Sigmoid colon (tissue), 6 donors: ENCODE measurements at regions not wholly inside any gene's neighbourhood (a gene's known extent, or its start where the extent isn't known, plus 50 kb on each side); places are given as distances from the start of the nearest gene placed in this dataset.

Source experiments
- DNase-seq: peaks from one replicate; pipeline ENCODE4 v3.0.0-alpha.2; 2019
- H3K27ac ChIP-seq, 4 donors: fragments of 200-600 bp; sonication (generic); one replicate each; pipeline ENCODE4 v1.5.1; 2016 to 2019; ENCODE audit warnings: mild to moderate bottlenecking in 1 of 4
- H3K27me3 ChIP-seq, 3 donors: fragments of 200-600 bp; sonication (generic); one replicate each; pipeline ENCODE4 v1.5.1; 2019; ENCODE audit warnings: mild to moderate bottlenecking in 1 of 3
- H3K36me3 ChIP-seq, 4 donors: fragments of 200-600 bp; sonication (generic); one replicate each; pipeline ENCODE4 v1.5.1; 2016 to 2019
- H3K4me1 ChIP-seq, 4 donors: fragments of 200-600 bp; sonication (generic); one replicate each; pipeline ENCODE4 v1.5.1; 2017 to 2019
- H3K4me3 ChIP-seq, 4 donors: fragments of 200-600 bp; sonication (generic); one replicate each; pipeline ENCODE4 v1.5.1; 2017 to 2019; ENCODE audit warnings: mild to moderate bottlenecking in 2 of 4, moderate library complexity in 1 of 4
- H3K9me3 ChIP-seq, 4 donors: fragments of 200-600 bp in 3 of 4; sonication (generic) in 3 of 4; one replicate each; pipeline versions ENCODE4 v1.5.1 to v1.6.1; 2013 to 2019
- EP300 ChIP-seq, 4 donors: sonication (generic); formaldehyde crosslinking; IDR thresholded peaks; one replicate each; pipeline ENCODE4 v1.6.1; 2017; ENCODE audit warnings: antibody characterized with exemption in 4 of 4
- POLR2A ChIP-seq, 2 donors: fragments of 450-650 bp; IDR thresholded peaks; one replicate each; pipeline ENCODE4 v1.6.1; 2016; ENCODE audit warnings: antibody characterized with exemption in 2 of 2, mild to moderate bottlenecking in 2 of 2, moderate library complexity in 2 of 2
- POLR2AphosphoS5 ChIP-seq, 4 donors: sonication (generic); formaldehyde crosslinking; IDR thresholded peaks; one replicate each; pipeline ENCODE4 v1.6.1; 2017; ENCODE audit warnings: antibody characterized with exemption in 4 of 4
- WGBS, 2 donors: extraction: QIAGEN DNeasy Blood & Tissue Kit; methylation state at CpG; one replicate each; pipeline ENCODE4 v1.1.7; 2013; 5-methylcytosine and 5-hydroxymethylcytosine counted together
- intact Hi-C: fragments of 100-400 bp; cut with DNase I; formaldehyde crosslinking; loops from one replicate; pipeline ENCODE4 v1.15.1; 2023
- TF ChIP-seq, protein P1 (sequence below), 4 experiments: fragments of 450-650 bp in 3 of 4; fragments of 200-600 bp in 1 of 4; IDR thresholded peaks; one replicate each; pipeline ENCODE4 v1.5.1; 2016 to 2019; ENCODE audit warnings: antibody characterized with exemption in 4 of 4, mild to moderate bottlenecking in 3 of 4, moderate library complexity in 2 of 4
- donor health status: healthy with polysubstance abuse.
- donor health status: healthy.

DNA sequence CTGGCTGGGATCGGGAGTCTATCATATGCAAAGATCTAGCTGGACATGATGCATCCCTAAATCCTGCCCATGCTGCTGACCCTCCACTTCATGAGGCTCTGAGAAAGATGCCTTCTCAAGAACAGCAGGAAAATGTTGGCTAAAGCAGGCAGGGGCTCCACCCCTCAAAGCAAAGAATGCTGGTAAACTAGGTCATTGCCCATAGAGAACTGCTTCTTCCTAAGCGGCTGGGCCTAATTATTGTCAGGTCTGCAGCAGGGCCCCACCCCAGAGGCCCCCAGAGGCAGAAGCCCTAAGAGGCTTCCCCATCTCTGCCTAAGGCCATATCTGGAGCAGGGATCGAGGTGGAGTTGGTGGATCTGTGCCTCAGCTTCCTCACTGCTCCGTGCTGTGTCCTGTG is 447.4 kb upstream of the PROK2 start:
- DNase-seq, result no peak
- no peaks in the 10 kb centered on the region for H3K27me3 ChIP-seq
- 87% methylated on average over 4 of the region's 4 CpGs for WGBS, 2 donors
- H3K9me3 ChIP-seq, result no peaks in the 10 kb centered on the region
- no peaks in the 10 kb centered on the region for H3K36me3 ChIP-seq
- H3K4me1 ChIP-seq, result peaks cover 0 to 46% (median 35%) of the 10 kb centered on the region in 4 donors
- H3K27ac ChIP-seq, result no peak overlapping the region
- TF ChIP-seq POLR2A (IDR thresholded peaks at IDR 0.05) (no peak), EP300 (IDR thresholded peaks at IDR 0.05) (no peak), POLR2AphosphoS5 (IDR thresholded peaks at IDR 0.05) (no peak)
- TF ChIP-seq, protein P1, sequence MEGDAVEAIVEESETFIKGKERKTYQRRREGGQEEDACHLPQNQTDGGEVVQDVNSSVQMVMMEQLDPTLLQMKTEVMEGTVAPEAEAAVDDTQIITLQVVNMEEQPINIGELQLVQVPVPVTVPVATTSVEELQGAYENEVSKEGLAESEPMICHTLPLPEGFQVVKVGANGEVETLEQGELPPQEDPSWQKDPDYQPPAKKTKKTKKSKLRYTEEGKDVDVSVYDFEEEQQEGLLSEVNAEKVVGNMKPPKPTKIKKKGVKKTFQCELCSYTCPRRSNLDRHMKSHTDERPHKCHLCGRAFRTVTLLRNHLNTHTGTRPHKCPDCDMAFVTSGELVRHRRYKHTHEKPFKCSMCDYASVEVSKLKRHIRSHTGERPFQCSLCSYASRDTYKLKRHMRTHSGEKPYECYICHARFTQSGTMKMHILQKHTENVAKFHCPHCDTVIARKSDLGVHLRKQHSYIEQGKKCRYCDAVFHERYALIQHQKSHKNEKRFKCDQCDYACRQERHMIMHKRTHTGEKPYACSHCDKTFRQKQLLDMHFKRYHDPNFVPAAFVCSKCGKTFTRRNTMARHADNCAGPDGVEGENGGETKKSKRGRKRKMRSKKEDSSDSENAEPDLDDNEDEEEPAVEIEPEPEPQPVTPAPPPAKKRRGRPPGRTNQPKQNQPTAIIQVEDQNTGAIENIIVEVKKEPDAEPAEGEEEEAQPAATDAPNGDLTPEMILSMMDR (IDR thresholded peaks at IDR 0.05), result no peak
- H3K4me3 ChIP-seq, result no peak overlapping the region
- intact Hi-C loops, result no loop called here

DNA sequence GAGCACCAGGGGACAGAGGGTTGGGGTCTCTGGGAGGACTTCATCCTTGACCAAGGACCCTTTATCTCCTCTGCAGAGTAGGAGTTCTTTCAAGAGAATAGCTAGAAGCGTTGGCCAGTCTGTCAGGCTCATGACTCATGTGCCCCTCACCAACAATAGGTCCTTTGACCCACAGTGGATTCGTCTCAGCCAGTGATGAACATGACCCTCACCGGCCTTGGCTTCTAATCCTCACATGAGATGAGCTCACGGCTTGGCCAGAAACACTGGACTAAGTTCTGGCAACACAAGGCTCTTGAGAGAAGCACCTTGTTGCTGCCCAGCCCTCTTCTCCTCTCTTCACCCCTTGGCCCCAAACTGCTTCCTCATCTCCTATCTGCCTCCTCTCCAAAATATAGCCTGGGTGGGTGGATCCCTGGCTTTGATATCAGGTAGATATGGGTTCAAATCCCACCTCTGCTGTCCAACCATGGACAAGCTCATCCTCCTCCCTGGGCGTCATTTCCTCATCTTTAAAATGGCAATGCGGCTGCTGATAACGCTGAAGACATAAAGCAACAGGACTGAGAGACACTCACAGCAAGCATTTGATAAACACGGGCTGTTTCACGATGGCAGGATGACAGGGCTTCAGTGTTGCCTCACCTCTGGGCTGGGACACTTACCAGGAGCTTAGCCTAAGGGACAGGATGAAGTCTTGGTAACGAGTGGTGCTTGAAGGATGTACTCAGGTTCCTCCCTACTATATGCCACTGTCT is 446.7 kb upstream of the PROK2 start:
- Histone ChIP-seq H3K36me3 (no peaks in the 10 kb centered on the region), H3K27ac (peak overlapping the region in 1 of 4 donors; percentile 17), H3K4me3 (no peak overlapping the region), H3K27me3 (no peaks in the 10 kb centered on the region), H3K9me3 (no peaks in the 10 kb centered on the region), H3K4me1 (peaks cover 0 to 44% (median 35%) of the 10 kb centered on the region in 4 donors)
- TF ChIP-seq POLR2A (IDR thresholded peaks at IDR 0.05) (no peak), POLR2AphosphoS5 (IDR thresholded peaks at IDR 0.05) (no peak), EP300 (IDR thresholded peaks at IDR 0.05) (no peak)
- TF ChIP-seq, protein P1 (IDR thresholded peaks at IDR 0.05), result no peak
- DNase-seq, result no peak
- 83 to 86% methylated on average over 10 of the region's 10 CpGs for whole genome bisulfite sequencing, 2 donors
- intact Hi-C loops, result no loop called here

DNA sequence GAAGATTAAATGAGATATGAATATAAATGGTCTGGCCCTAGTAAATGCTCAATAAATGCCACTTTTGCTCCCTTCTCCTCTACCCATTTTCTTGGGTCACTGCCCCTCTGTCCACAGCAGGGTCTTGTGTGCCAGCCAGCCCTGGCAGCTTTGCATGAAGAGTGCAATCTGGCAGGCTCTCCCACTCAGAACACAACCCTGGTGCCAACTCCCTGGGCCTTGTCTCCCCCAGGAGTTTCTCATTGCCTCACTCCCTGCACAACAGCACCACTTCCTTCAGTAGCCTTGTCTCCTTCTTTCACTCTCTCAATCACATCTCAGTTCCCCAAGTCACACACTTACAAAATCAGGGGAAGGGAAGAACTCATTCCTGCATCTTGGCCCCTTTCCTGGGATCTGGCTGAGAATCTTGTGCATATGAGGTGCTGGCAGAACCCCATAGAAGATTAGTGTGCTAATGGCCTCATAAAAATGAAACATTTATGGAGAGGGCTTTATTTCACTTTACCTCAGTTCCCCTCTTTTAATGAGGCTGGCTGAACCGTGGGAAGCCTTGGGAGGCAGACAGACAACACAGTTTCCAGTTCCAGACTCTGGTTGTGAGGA is 445.9 kb upstream of the PROK2 start:
- H3K4me3 ChIP-seq, result no peak overlapping the region
- intact Hi-C loops, result no loop called here
- no peak for DNase-seq
- no peaks in the 10 kb centered on the region for H3K9me3 ChIP-seq
- WGBS, 2 donors, result 9 to 53% methylated on average over 1 of the region's 1 CpG
- peak overlapping the region in 1 of 4 donors; percentile 17 for H3K27ac ChIP-seq
- H3K36me3 ChIP-seq, result no peaks in the 10 kb centered on the region
- no peaks in the 10 kb centered on the region for H3K27me3 ChIP-seq
- H3K4me1 ChIP-seq, result peaks cover 0 to 44% (median 35%) of the 10 kb centered on the region in 4 donors
- no peak for TF ChIP-seq EP300 (IDR thresholded peaks at IDR 0.05)
- peak in 1 of 4 donors; percentile 16 for TF ChIP-seq POLR2AphosphoS5 (IDR thresholded peaks at IDR 0.05)

DNA sequence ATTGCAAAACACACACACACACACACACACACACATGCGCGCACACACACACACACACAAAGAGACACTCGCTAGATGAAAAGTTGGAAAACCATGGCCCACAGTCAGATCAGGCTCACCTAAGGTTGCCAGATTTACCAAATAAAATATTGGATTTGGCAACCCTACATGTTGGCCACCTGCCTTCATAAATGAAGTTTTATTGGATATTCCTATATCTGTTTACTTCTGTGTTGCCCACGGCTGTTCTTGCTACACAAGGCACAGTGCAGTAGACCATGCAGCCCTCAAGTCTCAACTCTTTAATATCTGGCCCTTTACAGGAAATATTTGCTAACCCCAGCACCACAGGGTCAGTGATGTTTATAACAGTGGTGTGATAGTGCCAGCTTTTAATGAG is 445.0 kb upstream of the PROK2 start:
- WGBS, 2 donors, result 19 to 67% methylated on average over 4 of the region's 4 CpGs
- Histone ChIP-seq H3K27ac (no peak overlapping the region), H3K4me1 (peaks cover 0 to 42% (median 35%) of the 10 kb centered on the region in 4 donors), H3K27me3 (no peaks in the 10 kb centered on the region), H3K36me3 (no peaks in the 10 kb centered on the region), H3K4me3 (no peak overlapping the region), H3K9me3 (peaks cover 0 to 7% (median 2%) of the 10 kb centered on the region in 4 donors)
- TF ChIP-seq POLR2AphosphoS5 (IDR thresholded peaks at IDR 0.05) (no peak), EP300 (IDR thresholded peaks at IDR 0.05) (no peak), POLR2A (IDR thresholded peaks at IDR 0.05) (no peak)
- TF ChIP-seq, protein P1 (IDR thresholded peaks at IDR 0.05), result no peak
- intact Hi-C loops, result loop anchor here (10.0 kb wide), 1 partner anchor 105 kb away; no protein-coding TSS in a partner anchor
- no peak for DNase-seq

DNA sequence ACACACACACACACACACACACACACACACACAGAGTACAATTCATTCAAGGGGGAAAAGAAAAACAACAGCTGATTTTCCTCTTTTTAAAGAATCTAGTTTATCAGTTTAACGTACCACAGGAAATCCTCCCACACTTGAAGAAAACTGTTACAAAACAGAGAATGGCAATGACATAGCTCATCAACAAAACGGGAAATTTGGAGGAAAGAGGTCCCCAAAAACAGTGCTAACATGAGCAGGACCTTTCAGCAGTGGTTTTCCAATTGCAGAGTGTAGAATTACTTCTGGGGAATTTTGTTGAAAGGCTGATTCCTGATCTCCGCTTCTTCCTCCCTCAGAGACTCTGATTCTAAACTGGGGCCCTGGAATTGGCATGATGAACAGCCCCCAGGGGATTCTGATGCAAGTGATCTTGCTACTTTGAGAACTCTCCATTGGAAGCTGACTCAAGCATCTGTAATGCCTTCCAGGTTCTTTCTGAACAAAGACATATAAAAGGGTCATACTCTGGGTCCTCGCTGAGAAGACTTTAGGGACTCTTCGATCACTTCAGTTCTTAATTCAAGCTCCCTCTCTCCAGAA is 442.6 kb upstream of the PROK2 start:
- H3K4me3 ChIP-seq, result no peak overlapping the region
- WGBS, 2 donors, result 67 to 89% methylated on average over 5 of the region's 5 CpGs
- no peaks in the 10 kb centered on the region for H3K36me3 ChIP-seq
- TF ChIP-seq, protein P1 (IDR thresholded peaks at IDR 0.05), result no peak
- TF ChIP-seq POLR2A (IDR thresholded peaks at IDR 0.05) (no peak), EP300 (IDR thresholded peaks at IDR 0.05) (no peak), POLR2AphosphoS5 (IDR thresholded peaks at IDR 0.05) (no peak)
- peaks cover 0 to 27% (median 20%) of the 10 kb centered on the region in 4 donors for H3K4me1 ChIP-seq
- no peak for DNase-seq
- no peaks in the 10 kb centered on the region for H3K27me3 ChIP-seq
- intact Hi-C loops, result loop anchor here (10.0 kb wide), 1 partner anchor 103 kb away; no protein-coding TSS in a partner anchor
- peaks cover 0 to 10% (median 4%) of the 10 kb centered on the region in 4 donors for H3K9me3 ChIP-seq
- no peak overlapping the region for H3K27ac ChIP-seq
